ENCODE measurements at regions not wholly inside any gene's neighbourhood (a gene's known extent, or its start where the extent isn't known, plus 50 kb on each side); places are given as distances from the start of the nearest gene placed in this dataset.

DNA sequence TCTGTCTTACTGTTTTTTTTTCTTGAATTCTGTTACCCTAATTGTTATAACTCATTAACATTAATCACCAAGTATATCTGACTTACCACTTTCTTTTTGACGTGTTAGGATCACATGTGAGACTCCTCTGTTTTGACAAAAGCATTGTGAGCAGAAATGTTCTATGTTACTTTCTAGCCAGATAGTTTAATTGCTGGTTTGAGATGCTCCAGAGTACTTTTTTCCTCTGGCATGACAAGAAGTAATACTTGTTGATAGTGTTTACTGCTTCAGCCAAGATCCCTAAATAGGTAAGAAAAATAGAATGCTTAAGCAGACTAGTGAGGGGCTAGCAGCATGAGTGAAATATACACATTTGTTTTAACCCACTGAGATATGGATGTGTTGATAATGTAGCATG, 303.9 kb upstream of the PABPC4L start:
- H3K9me3 ChIP-seq (ENCODE audit: control insufficient read depth in 1 of 2, insufficient read depth in 1 of 2, low read depth in 1 of 2, low read length in 2 of 2): no peaks in the 10 kb centered on the region
- no TSS peak for BruUV-seq (replicated peaks)
- no peaks in the 10 kb centered on the region for H3K79me2 ChIP-seq (ENCODE audit: insufficient read depth, low read length)
- H3K9ac ChIP-seq (ENCODE audit: low read length): no peak overlapping the region
- no peaks in the 10 kb centered on the region for H3K9me2 ChIP-seq (ENCODE audit: insufficient read depth)
- H3K27ac ChIP-seq (ENCODE audit: low read depth, low read length): no peak overlapping the region
- intact Hi-C loops (cut with micrococcal nuclease): no loop called here
- H3K27me3 ChIP-seq (ENCODE audit: insufficient read depth, low read length): no peaks in the 10 kb centered on the region
- TF ChIP-seq CEBPB (IDR thresholded peaks at IDR 0.05; ENCODE audit: low read depth) (no peak), SP1 (IDR thresholded peaks at IDR 0.05; ENCODE audit: low read depth) (no peak), SRF (IDR thresholded peaks at IDR 0.05; ENCODE audit: low read depth) (no peak)
- ATAC-seq (no peak), DNase-seq (ENCODE audit: low read depth, low spot score) (no peak)
- H3K4me1 ChIP-seq (ENCODE audit: control insufficient read depth in 1 of 2, insufficient read depth in 2 of 2, low read length in 2 of 2): no peaks in the 10 kb centered on the region
- ChIA-PET POLR2A (no interaction called here), RAD21 (ENCODE audit: low non-redundant PET in 1 of 2, low total read pairs in 2 of 2, uncharacterized antibody in 2 of 2, unreplicated experiment in 2 of 2) (no interaction called here), CTCF (no interaction called here)
- no peaks in the 10 kb centered on the region for H4K20me1 ChIP-seq (ENCODE audit: insufficient read depth)
- no peak overlapping the region for H3K4me2 ChIP-seq (ENCODE audit: low read length)
- H3K4me3 ChIP-seq (replicated peaks in 1 of 2; ENCODE audit: low read depth in 1 of 2, low read length in 2 of 2): no peak overlapping the region
- no peak overlapping the region for H2AFZ ChIP-seq (ENCODE audit: low read depth, low read length, poor library complexity, severe bottlenecking)
- no peaks in the 10 kb centered on the region for H3K36me3 ChIP-seq (ENCODE audit: control insufficient read depth in 1 of 2, insufficient read depth in 2 of 2, low read length in 2 of 2)

DNA sequence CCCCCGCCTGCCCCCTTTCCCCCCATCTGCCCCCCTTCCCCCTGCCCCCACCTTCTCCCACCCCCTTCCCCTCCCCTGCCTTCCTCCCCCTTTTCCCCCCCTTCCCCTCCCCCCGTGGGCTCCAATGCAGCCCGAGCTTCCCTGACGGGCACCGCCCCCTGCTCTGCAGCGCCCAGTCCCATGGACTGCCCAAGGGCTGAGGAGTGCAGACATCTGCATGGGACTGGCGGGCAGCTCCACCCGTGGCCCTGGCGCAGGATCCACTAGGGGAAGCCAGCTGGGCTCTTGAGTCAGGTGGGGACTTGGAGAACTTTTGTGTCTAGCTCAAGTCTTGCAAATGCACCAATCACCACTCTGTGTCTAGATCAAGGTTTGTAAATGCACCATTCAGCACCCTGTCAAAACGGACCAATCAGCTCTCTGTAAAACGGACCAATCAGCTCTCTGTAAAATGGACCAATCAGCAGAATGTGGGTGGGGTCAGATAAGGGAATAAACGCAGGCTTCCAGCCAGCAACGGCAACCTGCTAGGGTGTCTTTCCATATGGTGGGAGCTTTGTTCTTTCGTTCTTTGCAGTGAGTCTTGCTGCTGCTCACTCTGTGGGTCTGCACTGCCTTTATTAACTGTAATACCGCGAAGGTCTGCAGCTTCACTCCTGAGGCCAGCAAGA, 300.5 kb upstream of the PABPC4L start:
- Histone ChIP-seq H3K4me1 (ENCODE audit: control insufficient read depth in 1 of 2, insufficient read depth in 2 of 2, low read length in 2 of 2) (no peaks in the 10 kb centered on the region), H3K9ac (ENCODE audit: low read length) (no peak overlapping the region), H2AFZ (ENCODE audit: low read depth, low read length, poor library complexity, severe bottlenecking) (no peak overlapping the region), H3K9me3 (ENCODE audit: control insufficient read depth in 1 of 2, insufficient read depth in 1 of 2, low read depth in 1 of 2, low read length in 2 of 2) (no peaks in the 10 kb centered on the region), H4K20me1 (ENCODE audit: insufficient read depth) (no peaks in the 10 kb centered on the region), H3K79me2 (ENCODE audit: insufficient read depth, low read length) (no peaks in the 10 kb centered on the region), H3K9me2 (ENCODE audit: insufficient read depth) (no peaks in the 10 kb centered on the region), H3K4me3 (replicated peaks in 1 of 2; ENCODE audit: low read depth in 1 of 2, low read length in 2 of 2) (no peak overlapping the region), H3K4me2 (ENCODE audit: low read length) (no peak overlapping the region), H3K27ac (ENCODE audit: low read depth, low read length) (no peak overlapping the region), H3K36me3 (ENCODE audit: control insufficient read depth in 1 of 2, insufficient read depth in 2 of 2, low read length in 2 of 2) (no peaks in the 10 kb centered on the region), H3K27me3 (ENCODE audit: insufficient read depth, low read length) (no peaks in the 10 kb centered on the region)
- ChIA-PET CTCF (no interaction called here), POLR2A (no interaction called here), RAD21 (ENCODE audit: low non-redundant PET in 1 of 2, low total read pairs in 2 of 2, uncharacterized antibody in 2 of 2, unreplicated experiment in 2 of 2) (no interaction called here)
- BruUV-seq (replicated peaks): no TSS peak
- TF ChIP-seq SRF (IDR thresholded peaks at IDR 0.05; ENCODE audit: low read depth) (no peak), POLR2A (IDR thresholded peaks at IDR 0.05; ENCODE audit: borderline replicate concordance, extremely low read depth, insufficient read depth, insufficient read length) (no peak), CBX3 (IDR thresholded peaks at IDR 0.05; ENCODE audit: low read depth) (no peak), ELF1 (IDR thresholded peaks at IDR 0.05; ENCODE audit: borderline replicate concordance, low read depth) (no peak), ZNF274 (IDR thresholded peaks at IDR 0.05; ENCODE audit: low read depth, low read length) (no peak), ZFX (IDR thresholded peaks at IDR 0.05) (no peak), CEBPB (IDR thresholded peaks at IDR 0.05; ENCODE audit: low read depth) (no peak), TCF7L2 (IDR thresholded peaks at IDR 0.05; ENCODE audit: borderline replicate concordance, extremely low read depth, insufficient read depth, insufficient read length) (no peak)
- TF ChIP-seq, protein P1, sequence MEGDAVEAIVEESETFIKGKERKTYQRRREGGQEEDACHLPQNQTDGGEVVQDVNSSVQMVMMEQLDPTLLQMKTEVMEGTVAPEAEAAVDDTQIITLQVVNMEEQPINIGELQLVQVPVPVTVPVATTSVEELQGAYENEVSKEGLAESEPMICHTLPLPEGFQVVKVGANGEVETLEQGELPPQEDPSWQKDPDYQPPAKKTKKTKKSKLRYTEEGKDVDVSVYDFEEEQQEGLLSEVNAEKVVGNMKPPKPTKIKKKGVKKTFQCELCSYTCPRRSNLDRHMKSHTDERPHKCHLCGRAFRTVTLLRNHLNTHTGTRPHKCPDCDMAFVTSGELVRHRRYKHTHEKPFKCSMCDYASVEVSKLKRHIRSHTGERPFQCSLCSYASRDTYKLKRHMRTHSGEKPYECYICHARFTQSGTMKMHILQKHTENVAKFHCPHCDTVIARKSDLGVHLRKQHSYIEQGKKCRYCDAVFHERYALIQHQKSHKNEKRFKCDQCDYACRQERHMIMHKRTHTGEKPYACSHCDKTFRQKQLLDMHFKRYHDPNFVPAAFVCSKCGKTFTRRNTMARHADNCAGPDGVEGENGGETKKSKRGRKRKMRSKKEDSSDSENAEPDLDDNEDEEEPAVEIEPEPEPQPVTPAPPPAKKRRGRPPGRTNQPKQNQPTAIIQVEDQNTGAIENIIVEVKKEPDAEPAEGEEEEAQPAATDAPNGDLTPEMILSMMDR (IDR thresholded peaks at IDR 0.05 in 2 of 3, conservative IDR thresholded peaks at IDR 0.05 in 1 of 3; ENCODE audit: borderline replicate concordance in 1 of 3, insufficient read depth in 1 of 3, low read depth in 2 of 3, low read length in 2 of 3): no peak
- TF ChIP-seq, protein P2, sequence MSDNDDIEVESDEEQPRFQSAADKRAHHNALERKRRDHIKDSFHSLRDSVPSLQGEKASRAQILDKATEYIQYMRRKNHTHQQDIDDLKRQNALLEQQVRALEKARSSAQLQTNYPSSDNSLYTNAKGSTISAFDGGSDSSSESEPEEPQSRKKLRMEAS (IDR thresholded peaks at IDR 0.05): no peak
- TF ChIP-seq, protein P3, sequence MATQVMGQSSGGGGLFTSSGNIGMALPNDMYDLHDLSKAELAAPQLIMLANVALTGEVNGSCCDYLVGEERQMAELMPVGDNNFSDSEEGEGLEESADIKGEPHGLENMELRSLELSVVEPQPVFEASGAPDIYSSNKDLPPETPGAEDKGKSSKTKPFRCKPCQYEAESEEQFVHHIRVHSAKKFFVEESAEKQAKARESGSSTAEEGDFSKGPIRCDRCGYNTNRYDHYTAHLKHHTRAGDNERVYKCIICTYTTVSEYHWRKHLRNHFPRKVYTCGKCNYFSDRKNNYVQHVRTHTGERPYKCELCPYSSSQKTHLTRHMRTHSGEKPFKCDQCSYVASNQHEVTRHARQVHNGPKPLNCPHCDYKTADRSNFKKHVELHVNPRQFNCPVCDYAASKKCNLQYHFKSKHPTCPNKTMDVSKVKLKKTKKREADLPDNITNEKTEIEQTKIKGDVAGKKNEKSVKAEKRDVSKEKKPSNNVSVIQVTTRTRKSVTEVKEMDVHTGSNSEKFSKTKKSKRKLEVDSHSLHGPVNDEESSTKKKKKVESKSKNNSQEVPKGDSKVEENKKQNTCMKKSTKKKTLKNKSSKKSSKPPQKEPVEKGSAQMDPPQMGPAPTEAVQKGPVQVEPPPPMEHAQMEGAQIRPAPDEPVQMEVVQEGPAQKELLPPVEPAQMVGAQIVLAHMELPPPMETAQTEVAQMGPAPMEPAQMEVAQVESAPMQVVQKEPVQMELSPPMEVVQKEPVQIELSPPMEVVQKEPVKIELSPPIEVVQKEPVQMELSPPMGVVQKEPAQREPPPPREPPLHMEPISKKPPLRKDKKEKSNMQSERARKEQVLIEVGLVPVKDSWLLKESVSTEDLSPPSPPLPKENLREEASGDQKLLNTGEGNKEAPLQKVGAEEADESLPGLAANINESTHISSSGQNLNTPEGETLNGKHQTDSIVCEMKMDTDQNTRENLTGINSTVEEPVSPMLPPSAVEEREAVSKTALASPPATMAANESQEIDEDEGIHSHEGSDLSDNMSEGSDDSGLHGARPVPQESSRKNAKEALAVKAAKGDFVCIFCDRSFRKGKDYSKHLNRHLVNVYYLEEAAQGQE (IDR thresholded peaks at IDR 0.05; ENCODE audit: low read depth): no peak
- DNase-seq (ENCODE audit: low read depth, low spot score) (no peak), ATAC-seq (no peak)
- intact Hi-C loops (cut with micrococcal nuclease): no loop called here

Measured in HCT116 (cell line).